ENCODE measurements at regions not wholly inside any gene's neighbourhood (a gene's known extent, or its start where the extent isn't known, plus 50 kb on each side); places are given as distances from the start of the nearest gene placed in this dataset.

DNA sequence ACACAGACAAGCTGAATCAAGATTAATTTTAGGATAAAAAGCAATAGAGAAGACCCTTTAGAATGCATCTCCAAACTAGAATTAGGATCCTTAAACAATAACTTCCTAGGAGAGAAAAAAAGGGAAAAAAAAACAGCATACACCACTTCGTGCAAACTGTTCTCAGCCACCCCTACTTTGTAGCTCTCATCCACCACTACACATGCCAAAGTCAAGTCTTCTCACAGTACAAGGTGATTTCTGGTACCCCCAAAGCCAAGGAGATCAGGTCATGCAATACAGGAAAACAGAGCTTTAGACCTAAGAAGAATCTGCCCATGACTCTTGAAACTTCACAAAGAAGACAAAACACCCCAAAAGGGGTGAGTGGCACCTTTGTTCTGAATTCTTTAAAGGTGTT, 166.9 kb downstream of the SUCNR1 start:
- Histone ChIP-seq H4K91ac (replicated peaks; ENCODE audit: insufficient read length, low read length) (no peak overlapping the region), H3K4me2 (ENCODE audit: insufficient read depth in 1 of 2, low read depth in 2 of 2, low read length in 2 of 2) (no peak overlapping the region), H2AFZ (ENCODE audit: low read length) (0 out of 2 replicates have a peak overlapping the region, but pooled peaks have one; percentile 72), H3K18ac (ENCODE audit: extremely low read depth, low read length) (no peak overlapping the region), H2AK5ac (ENCODE audit: low read depth, low read length) (no peak overlapping the region), H3K27ac (ENCODE audit: low read depth, low read length) (no peak overlapping the region), H2BK20ac (ENCODE audit: low read length) (no peak overlapping the region), H3K56ac (replicated peaks; ENCODE audit: insufficient read length, low read depth, low read length) (no peak overlapping the region), H3K4me3 (ENCODE audit: extremely low read depth in 1 of 4, insufficient read depth in 2 of 4, low read depth in 3 of 4, low read length in 4 of 4) (no peak overlapping the region), H3K9me3 (ENCODE audit: insufficient read depth in 2 of 2, low read depth in 1 of 2, low read length in 1 of 2) (peaks cover 14 to 20% of the 10 kb centered on the region in 2 experiments; a peak in 3 of 4 replicates), H2BK12ac (ENCODE audit: low read depth, low read length) (no peak overlapping the region), H3K23me2 (ENCODE audit: low read depth, low read length) (no peaks in the 10 kb centered on the region), H2BK120ac (replicated peaks; ENCODE audit: low read depth, low read length) (no peak overlapping the region), H2BK5ac (ENCODE audit: low read depth, low read length) (no peak overlapping the region), H3K79me2 (ENCODE audit: control insufficient read depth in 1 of 2, insufficient read depth in 2 of 2, low read length in 2 of 2) (no peaks in the 10 kb centered on the region), H4K8ac (ENCODE audit: extremely low read depth, insufficient read depth, low read length) (no peak overlapping the region), H3K27me3 (replicated peaks in 1 of 4; ENCODE audit: control insufficient read depth in 3 of 4, extremely low read depth in 1 of 4, insufficient read depth in 3 of 4, low read length in 3 of 4) (no peaks in the 10 kb centered on the region), H3K9ac (replicated peaks in 1 of 4; ENCODE audit: extremely low read depth in 1 of 4, low read depth in 3 of 4, low read length in 3 of 4) (no peak overlapping the region), H3K36me3 (ENCODE audit: control insufficient read depth in 2 of 4, insufficient read depth in 4 of 4, low read length in 3 of 4) (no peaks in the 10 kb centered on the region; a peak in 1 of 8 replicates), H4K20me1 (replicated peaks in 1 of 2; ENCODE audit: control insufficient read depth in 1 of 2, insufficient read depth in 2 of 2, low read length in 2 of 2) (no peaks in the 10 kb centered on the region), H3K4me1 (replicated peaks in 1 of 4; ENCODE audit: control insufficient read depth in 3 of 4, insufficient read depth in 4 of 4, low read length in 3 of 4) (no peaks in the 10 kb centered on the region), H3K4ac (replicated peaks; ENCODE audit: insufficient read length, low read depth, low read length) (no peak overlapping the region), H3K14ac (ENCODE audit: insufficient read length) (no peak overlapping the region), H4K5ac (ENCODE audit: insufficient read length, low read depth, low read length) (no peak overlapping the region), H3K79me1 (ENCODE audit: low read depth, low read length) (no peaks in the 10 kb centered on the region), H3K23ac (ENCODE audit: insufficient read length) (no peak overlapping the region), H2BK15ac (ENCODE audit: low read length) (no peak overlapping the region)
- CTCF ChIA-PET (ENCODE audit: partially characterized antibody), result interaction anchor here (0.7 kb wide), 1 partner anchor 211 kb away, joined by 3 read pairs; no protein-coding TSS in a partner anchor
- no peak for DNase-seq (ENCODE audit: low read depth in 1 of 2, low spot score in 2 of 2)
- WGBS, 2 experiments (ENCODE audit: extremely low coverage in 1 of 2, insufficient coverage in 1 of 2, insufficient read length in 1 of 2, insufficient replicate concordance in 2 of 2, low coverage in 1 of 2, low lambda C conversion rate in 2 of 2, missing lambda C conversion rate in 1 of 2), result 90% methylated on average over 1 of the region's 1 CpG; no CpG with 5 or more reads in 1 of the 2 experiments
- POLR2A ChIA-PET (ENCODE audit: partially characterized antibody), result no interaction called here
- no peak for FAIRE-seq
- TF ChIP-seq TCF12 (IDR thresholded peaks at IDR 0.05; ENCODE audit: low read depth, low read length) (no peak), RXRA (IDR thresholded peaks at IDR 0.05; ENCODE audit: insufficient read depth, low read depth, low read length) (no peak), RBBP5 (IDR thresholded peaks at IDR 0.05; ENCODE audit: borderline replicate concordance, low read depth, low read length) (no peak), JUND (IDR thresholded peaks at IDR 0.05; ENCODE audit: low read length) (no peak), ATF2 (IDR thresholded peaks at IDR 0.05; ENCODE audit: low read length) (no peak), RFX5 (IDR thresholded peaks at IDR 0.05; ENCODE audit: borderline replicate concordance, low read depth, low read length) (no peak), RAD21 (IDR thresholded peaks at IDR 0.05 in 1 of 2, conservative IDR thresholded peaks at IDR 0.05 in 1 of 2; ENCODE audit: low read depth in 2 of 2, low read length in 2 of 2) (no peak), EGR1 (IDR thresholded peaks at IDR 0.05; ENCODE audit: borderline replicate concordance, low read depth, low read length) (no peak), ASH2L (IDR thresholded peaks at IDR 0.05; ENCODE audit: low read length) (no peak), KDM1A (IDR thresholded peaks at IDR 0.05; ENCODE audit: borderline replicate concordance, low read length) (no peak), TEAD4 (IDR thresholded peaks at IDR 0.05; ENCODE audit: low read depth, low read length) (no peak), HDAC6 (IDR thresholded peaks at IDR 0.05; ENCODE audit: low read depth, low read length) (no peak), CHD1 (IDR thresholded peaks at IDR 0.05; ENCODE audit: low read depth, low read length) (no peak)
